Right lobe of liver (tissue), 6 donors: ENCODE measurements at regions not wholly inside any gene's neighbourhood (a gene's known extent, or its start where the extent isn't known, plus 50 kb on each side); places are given as distances from the start of the nearest gene placed in this dataset.
A peak's percentile ranks its signal among the peaks of the same experiment; 100 is the strongest.

Source experiments
- ATAC-seq, 4 donors: fragments of 200-7000 bp; cut with Tn5 transposase; one replicate each; pipeline ENCODE4 v1.9.1; 2020; ENCODE audit warnings: mild to moderate bottlenecking in 4 of 4, moderate library complexity in 4 of 4
- DNase-seq, 3 donors: peaks; one replicate each; pipeline ENCODE4 v3.0.0-alpha.2; 2020
- H3K27ac ChIP-seq, 3 donors: fragments of 200-600 bp; one replicate each; pipeline ENCODE4 v1.8.0; 2022
- H3K27me3 ChIP-seq, 2 donors: fragments of 200-600 bp; one replicate each; pipeline ENCODE4 v1.8.0; 2022
- H3K36me3 ChIP-seq, 4 donors: fragments of 200-600 bp; sonication (generic) in 1 of 4; one replicate each; pipeline versions ENCODE4 v1.5.1 to v1.8.0; 2017 to 2022; ENCODE audit warnings: control low read depth in 1 of 4
- H3K4me1 ChIP-seq, 4 donors: fragments of 200-600 bp; sonication (generic) in 1 of 4; one replicate each; pipeline versions ENCODE4 v1.5.1 to v1.8.0; 2017 to 2022; ENCODE audit warnings: control low read depth in 1 of 4
- H3K4me3 ChIP-seq, 3 donors: fragments of 200-600 bp; one replicate each; pipeline ENCODE4 v1.8.0; 2022
- H3K9me3 ChIP-seq, 4 donors: fragments of 200-600 bp; sonication (generic) in 1 of 4; one replicate each; pipeline versions ENCODE4 v1.5.1 to v1.8.0; 2017 to 2022; ENCODE audit warnings: control low read depth in 1 of 4
- POLR2A ChIP-seq: fragments of 450-650 bp; IDR thresholded peaks from one replicate; pipeline ENCODE4 v1.6.1; 2017; ENCODE audit warnings: antibody characterized with exemption, mild to moderate bottlenecking
- WGBS: methylation state at CpG from one replicate; pipeline ENCODE4 v1.1.6; 2018; ENCODE audit warnings: low coverage, low lambda C conversion rate; ENCODE audit not compliant: insufficient coverage; ENCODE audit errors: missing lambda C conversion rate; 5-methylcytosine and 5-hydroxymethylcytosine counted together
- intact Hi-C, 2 donors: fragments of 100-400 bp; cut with DNase I; formaldehyde crosslinking; loops; one replicate each; pipeline versions ENCODE4 v1.11.2 to v1.14.1; 2022
- TF ChIP-seq, protein P1 (sequence below), 4 donors: fragments of 200-600 bp in 3 of 4; fragments of 450-650 bp in 1 of 4; IDR thresholded peaks; one replicate each; pipeline versions ENCODE4 v1.5.1 to v1.8.0; 2016 to 2022; ENCODE audit warnings: antibody characterized with exemption in 4 of 4, mild to moderate bottlenecking in 2 of 4
- donor health status: DM: no; HTN: yes; CAD: no.
- donor health status: DM: no; HTN: no; CAD: no.
- donor health status: DM: no; HTN: no; CAD: no.
- donor health status: DM: no; HTN: yes; CAD: no.
- donor health status: DM: no; HTN: yes; CAD: no.

DNA sequence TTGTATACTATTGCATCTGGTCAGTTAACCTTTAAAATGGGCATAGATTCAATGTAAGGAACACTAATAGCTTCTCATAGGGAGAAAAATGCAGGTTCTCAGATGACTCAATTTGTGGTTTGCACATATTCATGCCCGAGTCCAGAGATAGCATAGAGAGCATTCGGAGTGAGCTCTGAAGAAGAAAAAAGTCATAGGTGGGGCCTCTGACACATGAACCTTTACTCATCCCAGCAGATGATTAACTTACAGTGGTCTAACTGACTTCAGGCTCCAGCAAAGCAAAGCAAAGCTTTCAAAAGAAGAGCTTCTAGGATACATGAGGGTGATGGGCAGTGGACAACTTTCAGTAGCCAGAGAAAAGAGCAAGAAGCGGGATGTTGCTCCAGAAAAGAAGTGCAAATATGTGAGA is 55.3 kb upstream of the BTN3A2 start:
- H3K36me3 ChIP-seq: no peaks in the 10 kb centered on the region
- no peak for TF ChIP-seq POLR2A
- TF ChIP-seq, protein P1, sequence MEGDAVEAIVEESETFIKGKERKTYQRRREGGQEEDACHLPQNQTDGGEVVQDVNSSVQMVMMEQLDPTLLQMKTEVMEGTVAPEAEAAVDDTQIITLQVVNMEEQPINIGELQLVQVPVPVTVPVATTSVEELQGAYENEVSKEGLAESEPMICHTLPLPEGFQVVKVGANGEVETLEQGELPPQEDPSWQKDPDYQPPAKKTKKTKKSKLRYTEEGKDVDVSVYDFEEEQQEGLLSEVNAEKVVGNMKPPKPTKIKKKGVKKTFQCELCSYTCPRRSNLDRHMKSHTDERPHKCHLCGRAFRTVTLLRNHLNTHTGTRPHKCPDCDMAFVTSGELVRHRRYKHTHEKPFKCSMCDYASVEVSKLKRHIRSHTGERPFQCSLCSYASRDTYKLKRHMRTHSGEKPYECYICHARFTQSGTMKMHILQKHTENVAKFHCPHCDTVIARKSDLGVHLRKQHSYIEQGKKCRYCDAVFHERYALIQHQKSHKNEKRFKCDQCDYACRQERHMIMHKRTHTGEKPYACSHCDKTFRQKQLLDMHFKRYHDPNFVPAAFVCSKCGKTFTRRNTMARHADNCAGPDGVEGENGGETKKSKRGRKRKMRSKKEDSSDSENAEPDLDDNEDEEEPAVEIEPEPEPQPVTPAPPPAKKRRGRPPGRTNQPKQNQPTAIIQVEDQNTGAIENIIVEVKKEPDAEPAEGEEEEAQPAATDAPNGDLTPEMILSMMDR (IDR thresholded peaks at IDR 0.05): no peak
- no peaks in the 10 kb centered on the region for H3K9me3 ChIP-seq
- WGBS: 39% methylated on average over 3 of the region's 3 CpGs
- no peak for DNase-seq
- H3K4me1 ChIP-seq: no peaks in the 10 kb centered on the region
- H3K27me3 ChIP-seq: no peaks in the 10 kb centered on the region
- intact Hi-C loops: no loop called here
- H3K27ac ChIP-seq: no peak overlapping the region
- no peak overlapping the region for H3K4me3 ChIP-seq
- no peak for ATAC-seq

DNA sequence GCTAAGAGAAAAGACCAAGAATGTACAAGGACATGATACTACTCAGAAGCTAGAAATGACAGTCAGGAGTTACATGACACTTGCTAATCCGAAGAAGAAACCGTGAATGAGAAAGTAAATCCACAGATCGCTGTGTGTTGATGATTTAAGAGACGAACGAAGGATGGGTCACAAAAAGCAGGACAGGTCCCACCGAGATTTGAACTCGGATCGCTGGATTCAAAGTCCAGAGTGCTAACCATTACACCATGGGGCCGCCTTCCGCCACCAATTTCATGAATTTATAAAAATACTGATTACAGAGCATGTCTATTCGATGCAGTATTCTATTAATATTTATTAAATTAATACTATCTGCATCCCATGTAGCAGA is 54.0 kb upstream of the BTN3A2 start:
- WGBS: 17% methylated on average over 11 of the region's 11 CpGs
- no peak overlapping the region for H3K4me3 ChIP-seq
- TF ChIP-seq, protein P1 (IDR thresholded peaks at IDR 0.05): no peak
- TF ChIP-seq POLR2A: no peak
- ATAC-seq: peak in 2 of 4 donors; percentile 11 to 21
- H3K27ac ChIP-seq: no peak overlapping the region
- no peaks in the 10 kb centered on the region for H3K27me3 ChIP-seq
- H3K36me3 ChIP-seq: no peaks in the 10 kb centered on the region
- H3K4me1 ChIP-seq: no peaks in the 10 kb centered on the region
- DNase-seq: no peak
- no peaks in the 10 kb centered on the region for H3K9me3 ChIP-seq
- intact Hi-C loops: no loop called here

DNA sequence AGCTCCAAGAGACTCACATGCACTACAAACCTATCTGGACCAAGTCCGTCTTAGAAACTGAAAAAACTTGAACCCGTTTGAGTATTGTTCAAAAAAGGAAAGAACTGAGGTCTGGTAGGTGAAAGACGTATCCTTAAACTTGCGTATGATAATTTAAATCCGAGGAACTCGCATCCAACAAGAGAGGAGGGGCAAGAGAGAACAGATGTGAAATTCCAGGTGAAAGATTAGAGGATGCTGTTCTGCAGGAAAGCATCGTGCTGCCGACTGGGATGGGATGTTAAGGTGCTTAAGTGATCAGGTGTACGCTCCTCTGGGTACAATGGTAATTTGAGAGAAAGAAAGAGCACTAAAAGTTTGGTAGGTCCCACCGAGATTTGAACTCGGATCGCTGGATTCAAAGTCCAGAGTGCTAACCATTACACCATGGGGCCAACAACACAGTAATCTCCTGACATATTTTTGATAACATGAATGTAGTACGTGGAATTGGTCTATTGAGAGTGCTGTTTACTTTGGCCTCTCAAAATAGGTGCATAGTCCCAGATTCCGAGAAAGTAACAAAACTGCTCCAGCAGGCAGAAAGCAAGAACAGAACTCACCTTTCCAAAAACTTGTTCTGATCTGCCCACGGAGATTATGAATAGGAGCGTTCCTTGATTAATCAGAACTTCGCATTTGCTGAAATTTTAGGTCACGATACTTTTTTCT is 53.5 kb upstream of the BTN3A2 start:
- 9% methylated on average over 17 of the region's 18 CpGs for WGBS
- ATAC-seq (peak; percentile 72 to 84 (median 77)), DNase-seq (no peak)
- Histone ChIP-seq H3K27me3 (no peaks in the 10 kb centered on the region), H3K36me3 (no peaks in the 10 kb centered on the region), H3K27ac (peak overlapping the region in 2 of 3 donors; percentile 11 to 25), H3K9me3 (no peaks in the 10 kb centered on the region), H3K4me1 (no peaks in the 10 kb centered on the region), H3K4me3 (peak overlapping the region in 1 of 3 donors; percentile 2)
- TF ChIP-seq, protein P1 (IDR thresholded peaks at IDR 0.05): no peak
- TF ChIP-seq POLR2A: no peak
- intact Hi-C loops: no loop called here

DNA sequence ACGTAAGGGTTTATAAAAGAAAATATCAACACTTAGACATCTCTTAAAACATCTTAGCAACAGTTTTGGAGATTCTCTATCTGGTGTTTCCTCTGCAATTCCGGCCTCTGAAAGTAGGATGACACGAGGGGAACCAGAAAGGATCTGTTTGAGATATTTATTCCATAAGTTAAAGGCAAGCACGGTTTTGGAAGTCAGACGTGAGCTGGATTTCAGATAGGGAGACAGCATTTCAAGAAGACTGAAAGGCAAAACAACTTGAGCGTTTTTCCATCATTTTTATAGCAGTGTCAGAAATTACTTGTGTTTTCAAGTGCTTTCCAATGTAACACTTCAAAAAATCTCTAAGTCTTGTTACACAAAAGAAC is 52.9 kb upstream of the BTN3A2 start:
- intact Hi-C loops: no loop called here
- peak overlapping the region in 1 of 3 donors; percentile 2 for H3K4me3 ChIP-seq
- no peaks in the 10 kb centered on the region for H3K36me3 ChIP-seq
- DNase-seq (no peak), ATAC-seq (no peak)
- TF ChIP-seq, protein P1 (IDR thresholded peaks at IDR 0.05): no peak
- TF ChIP-seq POLR2A: no peak
- 10% methylated on average over 6 of the region's 6 CpGs for WGBS
- H3K27ac ChIP-seq: peak overlapping the region in 2 of 3 donors; percentile 11 to 25
- no peaks in the 10 kb centered on the region for H3K9me3 ChIP-seq
- no peaks in the 10 kb centered on the region for H3K4me1 ChIP-seq
- no peaks in the 10 kb centered on the region for H3K27me3 ChIP-seq
